ENCODE measurements at regions not wholly inside any gene's neighbourhood (a gene's known extent, or its start where the extent isn't known, plus 50 kb on each side); places are given as distances from the start of the nearest gene placed in this dataset.

DNA sequence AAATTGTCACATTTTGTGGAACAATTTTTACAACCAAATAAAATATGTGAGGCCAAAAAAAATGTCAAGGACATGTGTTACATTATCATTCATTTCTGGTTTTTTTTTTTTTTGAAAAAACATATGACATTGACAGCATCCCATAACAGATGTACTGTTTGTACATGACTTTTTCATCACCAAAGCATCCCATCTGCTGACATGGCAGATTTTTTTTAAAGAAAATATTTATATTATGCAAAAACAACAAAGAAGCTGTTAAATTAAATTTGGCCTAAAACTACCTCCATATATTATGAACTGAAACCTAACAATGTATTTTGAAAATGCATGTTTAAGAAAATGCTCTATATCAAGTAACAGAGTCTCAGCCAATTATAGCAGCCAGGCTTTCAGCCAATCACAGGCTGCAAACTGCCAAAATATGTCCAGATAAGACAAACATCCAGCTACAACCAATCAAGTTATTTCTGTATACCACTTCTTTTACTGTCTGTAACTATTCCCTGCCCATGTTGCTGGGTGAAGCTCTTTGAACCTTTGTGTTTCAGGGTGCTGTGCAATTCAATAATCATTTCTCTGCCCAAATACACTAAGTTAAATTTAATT, 1111.8 kb downstream of the GRM8 start:
- TF ChIP-seq CTCF (IDR thresholded peaks at IDR 0.05) (no peak), POLR2A (IDR thresholded peaks at IDR 0.05) (no peak)
- intact Hi-C loops (cut with DNase I; ENCODE audit: low total_unique reads): no loop called here
- no peak for DNase-seq (ENCODE audit: low spot score in 2 of 2)
- H3K4me3 ChIP-seq (ENCODE audit: low read depth, poor library complexity, severe bottlenecking): no peak overlapping the region

GRCh38 chr7:126119981-126120380, 1132.8 kb downstream of the GRM8 start:
- H3K4me3 ChIP-seq (ENCODE audit: low read depth, poor library complexity, severe bottlenecking): no peak overlapping the region
- DNase-seq (ENCODE audit: low spot score in 2 of 2): no peak
- TF ChIP-seq POLR2A (IDR thresholded peaks at IDR 0.05): no peak
- intact Hi-C loops (cut with DNase I; ENCODE audit: low total_unique reads): no loop called here
- 49 to 67% methylated on average over 1 of the region's 1 CpG for WGBS, 2 donors

- WGBS, 2 donors: 82 to 85% methylated on average over 1 of the region's 1 CpG
- DNase-seq (ENCODE audit: low spot score in 2 of 2): no peak
Measured at GRCh38 chr7:126103582-126103981, 1149.2 kb downstream of the GRM8 start.

GRCh38 chr7:126083014-126083413, 1153.4 kb upstream of the POT1 start:
- intact Hi-C loops (cut with DNase I; ENCODE audit: low total_unique reads): no loop called here
- H3K4me3 ChIP-seq (ENCODE audit: low read depth, poor library complexity, severe bottlenecking): no peak overlapping the region
- no peak for DNase-seq (ENCODE audit: low spot score in 2 of 2)
- no peak for TF ChIP-seq POLR2A (IDR thresholded peaks at IDR 0.05)
- no peak for TF ChIP-seq CTCF (IDR thresholded peaks at IDR 0.05)

More at GRCh38 chr7:126103582-126103981, 1149.2 kb downstream of the GRM8 start:
- intact Hi-C loops (cut with DNase I; ENCODE audit: low total_unique reads): no loop called here
- TF ChIP-seq CTCF (IDR thresholded peaks at IDR 0.05): no peak
- no peak for TF ChIP-seq POLR2A (IDR thresholded peaks at IDR 0.05)
- H3K4me3 ChIP-seq (ENCODE audit: low read depth, poor library complexity, severe bottlenecking): no peak overlapping the region

DNA sequence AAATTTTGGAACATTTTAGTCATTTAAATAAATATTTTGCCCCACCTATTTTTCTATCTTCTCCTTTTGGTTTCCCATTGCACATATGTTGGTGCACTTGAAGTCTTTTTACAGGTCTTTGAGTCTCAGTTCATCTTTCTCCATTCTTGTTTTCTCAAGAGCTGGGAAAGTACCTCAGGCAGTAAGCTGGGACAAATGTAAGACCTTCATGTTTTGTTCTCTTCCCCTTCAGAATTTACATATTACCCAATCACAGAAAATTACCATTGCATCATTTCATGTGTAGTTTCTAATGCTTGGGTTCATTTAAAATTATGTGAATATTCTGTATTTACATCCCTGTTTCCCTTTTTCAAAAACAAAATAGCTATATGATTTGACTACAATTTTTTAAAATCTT, 1150.0 kb upstream of the POT1 start:
- no peak overlapping the region for H3K4me3 ChIP-seq (ENCODE audit: low read depth, poor library complexity, severe bottlenecking)
- no peak for DNase-seq (ENCODE audit: low spot score in 2 of 2)
- intact Hi-C loops (cut with DNase I; ENCODE audit: low total_unique reads): no loop called here
- TF ChIP-seq POLR2A (IDR thresholded peaks at IDR 0.05): no peak
- TF ChIP-seq CTCF (IDR thresholded peaks at IDR 0.05): no peak

GRCh38 chr7:126079151-126079550, 1149.5 kb upstream of the POT1 start:
- no peak overlapping the region for H3K4me3 ChIP-seq (ENCODE audit: low read depth, poor library complexity, severe bottlenecking)
- intact Hi-C loops (cut with DNase I; ENCODE audit: low total_unique reads): no loop called here
- no peak for TF ChIP-seq POLR2A (IDR thresholded peaks at IDR 0.05)
- no peak for TF ChIP-seq CTCF (IDR thresholded peaks at IDR 0.05)
- no peak for DNase-seq (ENCODE audit: low spot score in 2 of 2)
- 79 to 84% methylated on average over 3 of the region's 3 CpGs for WGBS, 2 donors
